Fibroblast of skin of right quadriceps (primary cell): ENCODE measurements at regions not wholly inside any gene's neighbourhood (a gene's known extent, or its start where the extent isn't known, plus 50 kb on each side); places are given as distances from the start of the nearest gene placed in this dataset.
"Not testable (repeated sequence)": the region's sequence is repeated elsewhere in the genome, so short reads cannot be mapped to it uniquely, and the experiment has no call there.

Experiments
- DNase-seq: peaks from one replicate; pipeline ENCODE4 v3.0.0-alpha.2; 2013

- DNase-seq: no peak
Observed at GRCh38 chr13:24931450-24932251, 164.3 kb upstream of the PABPC3 start.

GRCh38 chr13:24933106-24934023 lies 162.6 kb upstream of the PABPC3 start:
- not testable (repeated sequence) for DNase-seq

- not testable (repeated sequence) for DNase-seq
Observed at GRCh38 chr13:24934024-24934385, 161.9 kb upstream of the PABPC3 start.

GRCh38 chr13:24938966-24939365 lies 157.0 kb upstream of the PABPC3 start:
- DNase-seq: no peak

GRCh38 chr13:24941023-24941713 lies 154.8 kb upstream of the PABPC3 start:
- DNase-seq: not testable (repeated sequence)

GRCh38 chr13:24943136-24943535 lies 152.8 kb upstream of the PABPC3 start:
- no peak for DNase-seq

GRCh38 chr13:24944073-24944472 lies 151.9 kb upstream of the PABPC3 start:
- not testable (repeated sequence) for DNase-seq

- not testable (repeated sequence) for DNase-seq
Observed at GRCh38 chr13:24948977-24949376, 147.0 kb upstream of the PABPC3 start.

- DNase-seq: not testable (repeated sequence)
Observed at GRCh38 chr13:24950611-24951010, 145.3 kb upstream of the PABPC3 start.

- not testable (repeated sequence) for DNase-seq
Observed at GRCh38 chr13:24967970-24968369, 128.0 kb upstream of the PABPC3 start.

GRCh38 chr13:24968416-24968815 lies 127.5 kb upstream of the PABPC3 start:
- DNase-seq: peak; percentile 26

- DNase-seq: not testable (repeated sequence)
Observed at GRCh38 chr13:24973102-24973501, 122.8 kb upstream of the PABPC3 start.

GRCh38 chr13:24981181-24981803 lies 114.6 kb upstream of the PABPC3 start:
- DNase-seq: not testable (repeated sequence)

GRCh38 chr13:24982333-24982999 lies 113.5 kb upstream of the PABPC3 start:
- DNase-seq: no peak

GRCh38 chr13:24983094-24983493 lies 112.8 kb upstream of the PABPC3 start:
- DNase-seq: no peak

- no peak for DNase-seq
Observed at GRCh38 chr13:24984134-24984533, 111.8 kb upstream of the PABPC3 start.

- DNase-seq: no peak
Observed at GRCh38 chr13:24985107-24985506, 110.8 kb upstream of the PABPC3 start.

GRCh38 chr13:24985896-24986295 lies 110.0 kb upstream of the PABPC3 start:
- no peak for DNase-seq

GRCh38 chr13:24986826-24987225 lies 109.1 kb upstream of the PABPC3 start:
- DNase-seq: no peak

- DNase-seq: not testable (repeated sequence)
Observed at GRCh38 chr13:24989959-24990358, 106.0 kb upstream of the PABPC3 start.

- not testable (repeated sequence) for DNase-seq
Observed at GRCh38 chr13:24992946-24993345, 103.0 kb upstream of the PABPC3 start.

- peak; percentile 71 for DNase-seq
Observed at GRCh38 chr13:24995225-24995804, 100.6 kb upstream of the PABPC3 start.
